ENCODE measurements at regions not wholly inside any gene's neighbourhood (a gene's known extent, or its start where the extent isn't known, plus 50 kb on each side); places are given as distances from the start of the nearest gene placed in this dataset.
"Not testable (repeated sequence)": the region's sequence is repeated elsewhere in the genome, so short reads cannot be mapped to it uniquely, and the experiment has no call there.

DNA sequence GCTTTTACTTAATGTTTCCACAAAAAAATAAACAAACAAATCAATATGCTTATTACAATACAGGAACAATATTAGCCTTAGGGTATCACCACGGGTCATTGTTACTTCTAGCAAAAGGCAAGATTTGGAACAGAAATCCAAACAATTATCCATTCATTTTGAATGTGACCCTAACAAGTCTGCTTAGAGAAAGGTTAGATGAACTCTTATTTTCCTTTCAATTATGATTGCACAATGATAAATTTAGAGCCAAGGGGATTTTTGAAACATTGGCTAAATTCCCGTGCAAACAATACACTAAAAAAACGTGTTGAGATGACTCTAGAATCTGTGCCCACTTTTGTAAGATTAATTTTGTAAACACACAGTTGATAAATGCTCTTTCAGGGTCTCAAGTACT is 474.7 kb downstream of the PCDH7 start:
- Histone ChIP-seq H3F3A (ENCODE audit: insufficient read depth, low read length) (no peaks in the 10 kb centered on the region), H3K9me2 (ENCODE audit: low read depth, low read length) (no peaks in the 10 kb centered on the region), H3K9me3 (ENCODE audit: low read length) (no peaks in the 10 kb centered on the region), H3K4me3 (ENCODE audit: low read depth, low read length, poor library complexity, severe bottlenecking) (no peak overlapping the region), H3K9ac (ENCODE audit: low read length) (no peak overlapping the region), H3K27ac (ENCODE audit: low read depth, low read length, poor library complexity, severe bottlenecking) (no peak overlapping the region), H2AFZ (ENCODE audit: low read length) (no peak overlapping the region), H3K79me2 (ENCODE audit: insufficient read depth, low read length) (no peaks in the 10 kb centered on the region), H3K4me2 (ENCODE audit: low read length) (no peak overlapping the region), H4K20me1 (ENCODE audit: insufficient read depth, low read length) (no peaks in the 10 kb centered on the region), H3K36me3 (ENCODE audit: insufficient read depth, low read length) (no peaks in the 10 kb centered on the region), H3K4me1 (ENCODE audit: insufficient read depth, low read length, severe bottlenecking) (no peaks in the 10 kb centered on the region), H3K27me3 (ENCODE audit: insufficient read depth, low read length) (no peaks in the 10 kb centered on the region)
- TF ChIP-seq EZH2 (IDR thresholded peaks at IDR 0.05; ENCODE audit: borderline replicate concordance, low read length): no peak
- TF ChIP-seq, protein P1, sequence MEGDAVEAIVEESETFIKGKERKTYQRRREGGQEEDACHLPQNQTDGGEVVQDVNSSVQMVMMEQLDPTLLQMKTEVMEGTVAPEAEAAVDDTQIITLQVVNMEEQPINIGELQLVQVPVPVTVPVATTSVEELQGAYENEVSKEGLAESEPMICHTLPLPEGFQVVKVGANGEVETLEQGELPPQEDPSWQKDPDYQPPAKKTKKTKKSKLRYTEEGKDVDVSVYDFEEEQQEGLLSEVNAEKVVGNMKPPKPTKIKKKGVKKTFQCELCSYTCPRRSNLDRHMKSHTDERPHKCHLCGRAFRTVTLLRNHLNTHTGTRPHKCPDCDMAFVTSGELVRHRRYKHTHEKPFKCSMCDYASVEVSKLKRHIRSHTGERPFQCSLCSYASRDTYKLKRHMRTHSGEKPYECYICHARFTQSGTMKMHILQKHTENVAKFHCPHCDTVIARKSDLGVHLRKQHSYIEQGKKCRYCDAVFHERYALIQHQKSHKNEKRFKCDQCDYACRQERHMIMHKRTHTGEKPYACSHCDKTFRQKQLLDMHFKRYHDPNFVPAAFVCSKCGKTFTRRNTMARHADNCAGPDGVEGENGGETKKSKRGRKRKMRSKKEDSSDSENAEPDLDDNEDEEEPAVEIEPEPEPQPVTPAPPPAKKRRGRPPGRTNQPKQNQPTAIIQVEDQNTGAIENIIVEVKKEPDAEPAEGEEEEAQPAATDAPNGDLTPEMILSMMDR (IDR thresholded peaks at IDR 0.05; ENCODE audit: low read length): no peak

DNA sequence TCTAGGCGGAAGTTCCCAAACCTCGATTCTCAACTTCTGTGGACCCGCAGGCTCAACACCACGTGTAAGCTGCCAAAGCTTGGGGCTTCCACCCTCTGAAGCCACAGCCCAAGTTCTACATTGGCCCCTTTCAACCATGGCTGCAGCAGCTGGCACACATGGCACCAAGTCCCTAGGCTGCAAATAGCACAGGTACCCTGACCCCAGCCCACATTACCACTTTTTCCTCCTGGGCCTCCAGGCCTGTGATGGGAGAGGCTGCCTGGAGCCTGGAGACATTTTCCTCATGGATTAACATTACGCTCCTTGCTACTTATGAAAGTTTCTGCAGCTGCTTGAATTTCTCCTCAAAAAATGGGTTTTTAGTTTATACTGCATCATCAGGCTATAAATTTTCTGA is 479.5 kb downstream of the PCDH7 start:
- TF ChIP-seq EZH2 (IDR thresholded peaks at IDR 0.05; ENCODE audit: borderline replicate concordance, low read length): no peak
- TF ChIP-seq, protein P1 (IDR thresholded peaks at IDR 0.05; ENCODE audit: low read length): no peak
- no peak overlapping the region for H3K9ac ChIP-seq (ENCODE audit: low read length)
- no peak overlapping the region for H3K4me2 ChIP-seq (ENCODE audit: low read length)
- H3F3A ChIP-seq (ENCODE audit: insufficient read depth, low read length): no peaks in the 10 kb centered on the region
- H4K20me1 ChIP-seq (ENCODE audit: insufficient read depth, low read length): no peaks in the 10 kb centered on the region
- H3K27me3 ChIP-seq (ENCODE audit: insufficient read depth, low read length): no peaks in the 10 kb centered on the region
- H3K79me2 ChIP-seq (ENCODE audit: insufficient read depth, low read length): no peaks in the 10 kb centered on the region
- H3K36me3 ChIP-seq (ENCODE audit: insufficient read depth, low read length): no peaks in the 10 kb centered on the region
- H2AFZ ChIP-seq (ENCODE audit: low read length): no peak overlapping the region
- H3K4me3 ChIP-seq (ENCODE audit: low read depth, low read length, poor library complexity, severe bottlenecking): no peak overlapping the region
- no peak overlapping the region for H3K27ac ChIP-seq (ENCODE audit: low read depth, low read length, poor library complexity, severe bottlenecking)
- H3K9me3 ChIP-seq (ENCODE audit: low read length): no peaks in the 10 kb centered on the region
- H3K4me1 ChIP-seq (ENCODE audit: insufficient read depth, low read length, severe bottlenecking): no peaks in the 10 kb centered on the region
- H3K9me2 ChIP-seq (ENCODE audit: low read depth, low read length): no peaks in the 10 kb centered on the region

DNA sequence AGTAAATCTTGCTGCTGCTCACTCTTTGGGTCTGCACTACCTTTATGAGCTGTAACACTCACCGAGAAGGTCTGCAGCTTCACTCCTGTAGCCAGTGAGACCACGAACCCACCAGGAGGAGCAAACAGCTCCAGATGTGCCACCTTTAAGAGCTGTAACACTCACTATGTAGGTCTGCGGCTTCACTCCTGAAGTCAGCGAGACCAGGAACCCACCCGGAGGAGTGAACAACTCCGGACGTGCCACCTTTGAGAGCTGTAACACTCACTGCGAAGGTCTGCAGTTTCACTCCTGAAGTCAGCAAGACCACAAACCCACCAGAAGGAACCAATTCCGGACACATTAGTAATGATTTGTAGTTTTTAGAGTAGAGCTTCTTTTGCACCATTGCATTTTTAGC is 481.9 kb downstream of the PCDH7 start:
- H2AFZ ChIP-seq (ENCODE audit: low read length); H3K4me2 ChIP-seq (ENCODE audit: low read length): not testable (repeated sequence)

DNA sequence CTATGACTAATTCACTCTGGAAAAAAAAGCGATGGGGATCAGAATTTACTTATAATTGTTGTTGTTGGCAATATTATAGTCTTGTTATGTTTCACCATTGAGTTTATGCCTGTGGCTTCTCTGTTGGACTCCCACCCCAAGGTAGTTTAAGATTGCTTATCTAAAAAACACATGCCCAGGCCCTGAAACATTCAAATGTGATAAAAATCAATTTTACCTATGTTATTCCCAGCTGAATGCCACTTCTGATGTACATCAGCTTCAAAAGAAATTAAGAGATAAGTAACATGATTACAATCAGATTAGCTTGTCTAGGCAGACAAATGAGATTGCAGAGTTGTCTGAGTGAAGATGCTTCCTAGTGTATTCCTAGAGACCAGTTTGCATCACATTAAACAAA is 484.7 kb downstream of the PCDH7 start:
- Histone ChIP-seq H4K20me1 (ENCODE audit: insufficient read depth, low read length) (no peaks in the 10 kb centered on the region), H3K4me2 (ENCODE audit: low read length) (no peak overlapping the region), H3K9me2 (ENCODE audit: low read depth, low read length) (no peaks in the 10 kb centered on the region), H3F3A (ENCODE audit: insufficient read depth, low read length) (no peaks in the 10 kb centered on the region), H3K27me3 (ENCODE audit: insufficient read depth, low read length) (no peaks in the 10 kb centered on the region), H3K79me2 (ENCODE audit: insufficient read depth, low read length) (no peaks in the 10 kb centered on the region), H3K9ac (ENCODE audit: low read length) (no peak overlapping the region), H2AFZ (ENCODE audit: low read length) (no peak overlapping the region), H3K27ac (ENCODE audit: low read depth, low read length, poor library complexity, severe bottlenecking) (no peak overlapping the region), H3K9me3 (ENCODE audit: low read length) (no peaks in the 10 kb centered on the region), H3K4me3 (ENCODE audit: low read depth, low read length, poor library complexity, severe bottlenecking) (no peak overlapping the region), H3K36me3 (ENCODE audit: insufficient read depth, low read length) (no peaks in the 10 kb centered on the region), H3K4me1 (ENCODE audit: insufficient read depth, low read length, severe bottlenecking) (no peaks in the 10 kb centered on the region)
- no peak for TF ChIP-seq EZH2 (IDR thresholded peaks at IDR 0.05; ENCODE audit: borderline replicate concordance, low read length)
- TF ChIP-seq, protein P1 (IDR thresholded peaks at IDR 0.05; ENCODE audit: low read length): no peak

More for the DNA sequence above, 481.9 kb downstream of the PCDH7 start:
- H3K9me2 ChIP-seq (ENCODE audit: low read depth, low read length); H3K79me2 ChIP-seq (ENCODE audit: insufficient read depth, low read length); H3K4me3 ChIP-seq (ENCODE audit: low read depth, low read length, poor library complexity, severe bottlenecking); H3K9me3 ChIP-seq (ENCODE audit: low read length); H3K27me3 ChIP-seq (ENCODE audit: insufficient read depth, low read length); H3K4me1 ChIP-seq (ENCODE audit: insufficient read depth, low read length, severe bottlenecking); H4K20me1 ChIP-seq (ENCODE audit: insufficient read depth, low read length); H3F3A ChIP-seq (ENCODE audit: insufficient read depth, low read length); H3K36me3 ChIP-seq (ENCODE audit: insufficient read depth, low read length); H3K27ac ChIP-seq (ENCODE audit: low read depth, low read length, poor library complexity, severe bottlenecking); H3K9ac ChIP-seq (ENCODE audit: low read length): not testable (repeated sequence)

Data from OCI-LY1 (cell line).